GM12878 (cell line): ENCODE measurements at regions not wholly inside any gene's neighbourhood (a gene's known extent, or its start where the extent isn't known, plus 50 kb on each side); places are given as distances from the start of the nearest gene placed in this dataset.
"Not testable (repeated sequence)": the region's sequence is repeated elsewhere in the genome, so short reads cannot be mapped to it uniquely, and the experiment has no call there.

Source experiments
- ATAC-seq: fragments of 200-7000 bp; cut with Tn5 transposase; 3 replicates; pipeline ENCODE4 v1.9.1; 2020; ENCODE audit warnings: mild to moderate bottlenecking, moderate library complexity
- BruUV-seq: library from RNA; stranded (reverse); fragments of 400-500 nt; replicated peaks from 2 replicates; lab custom pipeline; 2021; lab: Mats Ljungman, UMichigan
- CTCF ChIA-PET: fragments of 300-600 bp; sonication (Branson Sonifier 250); formaldehyde crosslinking; extraction: SDS; loops from one replicate; lab custom pipeline; 2021; ENCODE audit warnings: inconsistent platforms; lab: Yijun Ruan, JAX
- POLR2A ChIA-PET: fragments of 350-600 bp; formaldehyde crosslinking; extraction: SDS; loops from one replicate; lab custom pipeline; 2021; ENCODE audit warnings: inconsistent platforms; lab: Charles Lee
- RAD21 ChIA-PET: fragments of 300-600 bp; sonication (Branson Sonifier 250); formaldehyde crosslinking; loops from one replicate; lab custom pipeline; 2023; ENCODE audit warnings: antibody characterized with exemption; ENCODE audit not compliant: unreplicated experiment; lab: Charles Lee
- SMC1A ChIA-PET: fragments of 300-600 bp; sonication (Branson Sonifier 250); formaldehyde crosslinking; loops from one replicate; lab custom pipeline; 2023; ENCODE audit not compliant: unreplicated experiment, uncharacterized antibody; lab: Charles Lee
- DNase-seq: peaks from one replicate; pipeline ENCODE4 v3.0.0-alpha.2; 2011; ENCODE audit warnings: low read depth, low spot score
- FAIRE-seq: peaks from 3 replicates; lab custom pipeline; 2011; peaks lifted over from hg19 to GRCh38; lab: Jason Lieb, UNC
- H2AFZ ChIP-seq: 2 replicates; pipeline ENCODE4 v1.6.0; 2011; ENCODE audit warnings: low read depth, low read length, control low read depth; ENCODE audit not compliant: control insufficient read depth
- H3K27ac ChIP-seq: 2 replicates; pipeline ENCODE4 v1.5.1; 2011; ENCODE audit warnings: control low read depth; ENCODE audit not compliant: control insufficient read depth, insufficient read depth
- H3K27me3 ChIP-seq, 2 experiments: replicated peaks in 1 of 2; 2 replicates each; pipeline versions ENCODE4 v1.6.0 to v1.6.1; 2011; ENCODE audit warnings: low read length in 1 of 2; ENCODE audit not compliant: control insufficient read depth in 2 of 2, insufficient read depth in 2 of 2
- H3K36me3 ChIP-seq, 2 experiments: 2 replicates each; pipeline ENCODE4 v1.5.1; 2011; ENCODE audit warnings: low read length in 1 of 2; ENCODE audit not compliant: control insufficient read depth in 2 of 2, insufficient read depth in 2 of 2
- H3K4me1 ChIP-seq: 2 replicates; pipeline ENCODE4 v1.6.1; 2011; ENCODE audit warnings: mild to moderate bottlenecking, low read length, moderate library complexity, mixed read lengths; ENCODE audit not compliant: control insufficient read depth, insufficient read depth
- H3K4me2 ChIP-seq: 2 replicates; pipeline ENCODE4 v1.6.0; 2011; ENCODE audit warnings: control low read depth; ENCODE audit not compliant: control insufficient read depth, insufficient read depth
- H3K4me3 ChIP-seq: fragments of 200-600 bp; sonication (generic); 2 replicates; pipeline ENCODE4 v1.5.1; 2016
- H3K79me2 ChIP-seq: 2 replicates; pipeline ENCODE4 v1.6.0; 2011; ENCODE audit warnings: low read length; ENCODE audit not compliant: control insufficient read depth, insufficient read depth
- H3K9ac ChIP-seq: 2 replicates; pipeline ENCODE4 v1.8.0; 2011; ENCODE audit warnings: low read length, control low read depth, mixed read lengths; ENCODE audit not compliant: control insufficient read depth, insufficient read depth
- H3K9me3 ChIP-seq: replicated peaks from 3 replicates; pipeline ENCODE4 v1.5.1; 2011; ENCODE audit warnings: mild to moderate bottlenecking, low read length; ENCODE audit not compliant: control insufficient read depth, insufficient read depth
- H4K20me1 ChIP-seq: 2 replicates; pipeline ENCODE4 v1.6.0; 2011; ENCODE audit not compliant: control insufficient read depth, insufficient read depth
- BHLHE40 ChIP-seq, 2 experiments: fragments of 450-650 bp in 1 of 2; IDR thresholded peaks; 2 replicates each; pipeline ENCODE4 v1.6.1; 2011 to 2017; ENCODE audit warnings: low read depth in 2 of 2, borderline replicate concordance in 1 of 2, improper control_type of control experiment in 1 of 2, low read length in 1 of 2, mild to moderate bottlenecking in 1 of 2
- IRF4 ChIP-seq: IDR thresholded peaks from 2 replicates; pipeline ENCODE4 v1.6.1; 2011; ENCODE audit warnings: low read depth, low read length
- LARP7 ChIP-seq: fragments of 450-650 bp; IDR thresholded peaks from 2 replicates; pipeline ENCODE4 v1.6.1; 2017; ENCODE audit warnings: mild to moderate bottlenecking
- MEF2B ChIP-seq: fragments of 450-650 bp; IDR thresholded peaks from 2 replicates; pipeline ENCODE4 v1.6.1; 2018; ENCODE audit warnings: mild to moderate bottlenecking, moderate library complexity; ENCODE audit not compliant: partially characterized antibody, poor library complexity, severe bottlenecking
- MLLT1 ChIP-seq: fragments of 450-650 bp; IDR thresholded peaks from 2 replicates; pipeline ENCODE4 v1.6.1; 2016; ENCODE audit warnings: mild to moderate bottlenecking
- PBX3 ChIP-seq: IDR thresholded peaks from 2 replicates; pipeline ENCODE4 v1.6.1; 2011; ENCODE audit warnings: mild to moderate bottlenecking, low read depth, low read length, moderate library complexity; ENCODE audit not compliant: insufficient replicate concordance
- RCOR1 ChIP-seq: conservative IDR thresholded peaks from 2 replicates; pipeline ENCODE4 v1.6.1; 2012; ENCODE audit warnings: low read depth, low read length, improper control_type of control experiment
- TCF3 ChIP-seq: IDR thresholded peaks from 2 replicates; pipeline ENCODE4 v1.6.1; 2012; ENCODE audit warnings: low read depth, mild to moderate bottlenecking, low read length, borderline replicate concordance; ENCODE audit not compliant: insufficient read depth
- ZBTB33 ChIP-seq: fragments of 450-650 bp; IDR thresholded peaks from 2 replicates; pipeline ENCODE4 v1.6.1; 2017; ENCODE audit warnings: mild to moderate bottlenecking
- ZNF622 ChIP-seq: fragments of 450-650 bp; IDR thresholded peaks from 2 replicates; pipeline ENCODE4 v1.6.1; 2017; ENCODE audit warnings: mild to moderate bottlenecking, inconsistent platforms
- WGBS: methylation state at CpG from one replicate; pipeline ENCODE4 v1.1.6; 2016; ENCODE audit warnings: low lambda C conversion rate; ENCODE audit not compliant: insufficient replicate concordance, insufficient coverage; ENCODE audit errors: missing lambda C conversion rate; 5-methylcytosine and 5-hydroxymethylcytosine counted together
- in situ Hi-C: fragments of 300-500 bp; cut with MboI; formaldehyde crosslinking; loops from 9 replicates; pipeline ENCODE4 v1.14.3; 2018; ENCODE audit warnings: mixed read lengths
- intact Hi-C: fragments of 100-400 bp; cut with micrococcal nuclease; formaldehyde crosslinking; loops from one replicate; pipeline ENCODE4 v1.14.2; 2022; ENCODE audit not compliant: unreplicated experiment

- no peak for TF ChIP-seq IRF4
Observed at GRCh38 chr6:139728876-139729427, 354.5 kb upstream of the CITED2 start (continued).

GRCh38 chr6:139726272-139726671 lies 351.8 kb upstream of the CITED2 start:
- H3K36me3 ChIP-seq, H3K4me1 ChIP-seq, POLR2A ChIA-PET, in situ Hi-C loops, H3K79me2 ChIP-seq, DNase-seq, BruUV-seq, H2AFZ ChIP-seq, H3K9ac ChIP-seq, FAIRE-seq, H3K27me3 ChIP-seq, ATAC-seq, H3K4me2 ChIP-seq, H4K20me1 ChIP-seq, intact Hi-C loops, CTCF ChIA-PET, SMC1A ChIA-PET, H3K4me3 ChIP-seq, H3K9me3 ChIP-seq, RAD21 ChIA-PET, H3K27ac ChIP-seq: not testable (repeated sequence)
- WGBS, result 82% methylated on average over 19 of the region's 23 CpGs

GRCh38 chr6:139722530-139722929 lies 348.1 kb upstream of the CITED2 start:
- POLR2A ChIA-PET, result interaction anchor here (0.6 kb wide), 1 partner anchor 394 kb away, joined by 3 read pairs; no protein-coding TSS in a partner anchor
- Histone ChIP-seq H3K27me3 (no peaks in the 10 kb centered on the region), H3K27ac (no peak overlapping the region), H3K9ac (no peak overlapping the region), H3K4me3 (no peak overlapping the region), H3K36me3 (no peaks in the 10 kb centered on the region), H3K9me3 (no peaks in the 10 kb centered on the region), H3K79me2 (no peaks in the 10 kb centered on the region), H3K4me1 (no peaks in the 10 kb centered on the region), H3K4me2 (no peak overlapping the region), H2AFZ (no peak overlapping the region), H4K20me1 (no peaks in the 10 kb centered on the region)
- ATAC-seq, result no peak
- SMC1A ChIA-PET, result interaction anchor here (0.8 to 2.9 kb wide), 6 partner anchors 10 to 100 kb away, joined by 3 to 9 read pairs (median 4); no protein-coding TSS in a partner anchor
- RAD21 ChIA-PET, result interaction anchor here (1.5 to 1.6 kb wide), 3 partner anchors 38 to 347 kb away, joined by 4 to 6 read pairs (median 4); no protein-coding TSS in a partner anchor
- 0% methylated on average over 3 of the region's 3 CpGs for WGBS
- CTCF ChIA-PET, result interaction anchor here (0.7 to 1.2 kb wide), 2 partner anchors 10 to 166 kb away, joined by 3 read pairs; no protein-coding TSS in a partner anchor
- DNase-seq, result no peak
- intact Hi-C loops (no loop called here), in situ Hi-C loops (no loop called here)
- FAIRE-seq, result no peak
- BruUV-seq, result no TSS peak
- TF ChIP-seq MLLT1, result no peak
- no peak for TF ChIP-seq BHLHE40 (IDR thresholded peaks at IDR 0.05; ENCODE audit: borderline replicate concordance in 1 of 2, low read depth in 2 of 2, low read length in 1 of 2)
- TF ChIP-seq ZNF622, result no peak
- no peak for TF ChIP-seq LARP7
- TF ChIP-seq MEF2B, result no peak
- no peak for TF ChIP-seq RCOR1
- TF ChIP-seq ZBTB33, result no peak
- TF ChIP-seq TCF3, result no peak
- no peak for TF ChIP-seq PBX3
